Hematopoietic multipotent progenitor cell treated with erythropoietin and hydrocortisone succinate and interleukin-3 and kit ligand, for 15 days (in vitro differentiated cells): ENCODE measurements at regions not wholly inside any gene's neighbourhood (a gene's known extent, or its start where the extent isn't known, plus 50 kb on each side); places are given as distances from the start of the nearest gene placed in this dataset.

ENCODE experiments used
- DNase-seq: peaks from one replicate; pipeline ENCODE4 v3.0.0-alpha.2; 2015; ENCODE audit warnings: low spot score

DNA sequence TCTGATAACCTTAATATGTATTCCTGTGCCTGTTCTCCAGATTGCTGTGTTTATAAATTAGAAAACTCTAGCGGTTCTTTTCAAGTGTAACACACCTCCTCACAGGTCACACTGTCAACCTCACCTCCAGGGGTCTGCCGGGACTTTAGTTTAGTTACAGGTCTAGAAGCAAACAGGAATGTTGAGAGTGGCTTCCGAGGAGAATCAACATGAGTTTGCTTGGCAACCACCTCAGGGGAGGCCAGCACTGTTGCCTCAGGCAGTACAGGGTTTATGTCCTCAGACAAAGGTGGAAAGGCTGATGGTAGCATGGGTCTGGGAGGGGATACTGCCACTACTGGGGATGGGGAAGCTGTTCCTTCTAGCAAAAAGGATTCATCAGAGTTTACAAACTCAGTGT, 438.0 kb downstream of the DTHD1 start:
- no peak for DNase-seq

DNA sequence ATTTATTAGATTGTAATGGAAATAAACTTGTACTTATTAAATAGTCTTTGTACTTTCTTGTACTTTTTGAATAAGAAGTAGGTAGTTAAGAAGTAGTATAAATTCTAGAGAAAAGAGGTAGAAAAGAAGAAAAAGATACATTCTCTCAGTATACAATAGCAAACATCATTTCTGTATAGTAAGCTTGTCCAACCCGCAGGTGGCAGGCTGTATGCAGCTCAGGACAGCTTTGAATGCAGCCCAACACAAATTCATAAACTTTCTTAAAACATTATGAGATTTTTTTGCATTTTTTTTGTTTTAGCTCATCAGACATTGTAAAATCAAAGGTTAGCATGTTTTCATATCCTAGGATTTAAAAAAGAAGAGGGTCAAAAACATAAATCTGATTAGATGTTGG, 441.6 kb downstream of the DTHD1 start:
- no peak for DNase-seq

GRCh38 chr4:36734334-36734733, 452.9 kb downstream of the DTHD1 start:
- DNase-seq: no peak

GRCh38 chr4:36737691-36738090, 456.3 kb downstream of the DTHD1 start:
- DNase-seq: no peak

DNA sequence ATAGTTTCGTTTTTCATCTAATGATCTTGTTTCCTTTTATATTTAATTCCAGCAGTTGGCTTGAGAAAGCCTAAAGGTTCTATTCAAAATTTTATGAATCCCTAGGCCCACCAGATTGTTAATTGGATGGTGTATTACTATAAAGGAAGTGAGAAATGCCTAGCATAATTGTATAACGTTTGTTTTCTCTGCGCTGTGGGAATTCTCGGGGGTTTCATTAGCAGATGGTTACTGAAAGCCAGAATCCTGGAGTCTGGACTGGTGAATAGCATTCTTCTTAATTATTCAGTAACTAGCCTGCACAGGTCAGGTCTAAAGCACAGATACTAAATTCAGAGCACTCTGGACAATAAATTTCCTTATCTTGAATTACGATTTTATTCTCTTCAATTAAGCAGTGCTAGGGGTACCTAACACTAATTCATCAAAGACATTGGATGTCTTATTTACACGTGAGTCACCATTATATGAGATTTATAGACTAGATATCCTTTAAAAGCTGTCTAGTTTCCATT, 459.4 kb downstream of the DTHD1 start:
- DNase-seq: no peak

- no peak for DNase-seq
Observed at GRCh38 chr4:36747277-36748129, 466.1 kb downstream of the DTHD1 start.

DNA sequence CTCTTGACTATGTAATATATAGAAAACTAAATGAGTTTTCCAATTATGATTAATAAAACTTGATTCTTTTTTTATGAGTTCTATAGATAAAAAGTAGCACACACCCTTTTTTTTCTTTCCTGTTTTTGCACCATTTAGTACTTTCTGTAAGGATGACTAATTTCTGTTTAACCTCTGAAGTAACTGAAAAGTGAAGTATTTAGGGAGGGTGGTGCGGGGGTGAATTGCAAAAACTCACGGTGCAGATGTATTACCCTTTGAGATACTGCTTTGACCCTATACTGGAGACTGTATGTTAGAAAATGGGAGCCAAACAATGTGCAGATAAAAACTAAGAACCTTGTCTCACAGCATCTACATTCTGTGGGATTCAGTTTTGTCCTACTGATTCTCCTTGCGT, 471.6 kb downstream of the DTHD1 start:
- DNase-seq: no peak

GRCh38 chr4:36757580-36758311, 476.3 kb downstream of the DTHD1 start:
- no peak for DNase-seq

DNA sequence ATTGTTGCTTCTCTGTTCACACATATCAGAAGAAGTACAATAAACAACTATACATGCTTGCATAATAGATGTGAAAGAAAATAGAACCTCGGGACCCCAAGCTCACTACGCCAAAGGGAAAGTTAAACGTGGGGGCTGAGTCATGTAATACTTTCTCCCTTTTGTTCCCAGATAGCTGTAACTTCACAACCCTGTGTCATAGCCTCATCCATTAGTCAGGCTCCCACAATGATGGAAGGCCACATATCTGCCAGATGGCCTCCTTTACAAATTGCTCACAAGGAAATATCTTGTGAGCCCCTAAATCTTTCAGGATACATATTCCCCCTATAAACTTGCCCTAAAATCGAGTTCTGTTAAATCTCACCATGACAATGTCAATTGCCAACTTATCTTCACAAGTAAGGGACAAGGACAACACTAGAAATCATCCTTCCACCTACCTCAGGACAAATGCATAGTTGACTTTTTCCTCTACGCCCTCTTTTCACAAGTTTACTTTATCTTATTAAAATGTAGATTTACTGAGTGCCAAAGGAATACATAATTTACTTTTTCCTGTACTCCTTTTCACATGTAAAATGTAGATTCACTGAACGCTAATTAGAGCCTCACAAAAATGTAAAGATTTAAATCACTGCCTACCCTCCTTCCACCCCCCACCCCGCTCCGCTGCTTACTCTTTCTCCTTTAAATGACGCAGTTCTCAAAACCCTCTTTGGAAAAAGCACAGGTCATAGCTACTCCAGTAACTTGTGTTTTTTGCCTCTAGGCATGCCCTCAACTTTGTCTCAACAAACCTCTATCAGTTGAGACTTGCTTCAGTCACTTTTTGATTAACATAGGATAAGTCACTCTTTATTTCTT, 477.1 kb downstream of the DTHD1 start:
- no peak for DNase-seq

DNA sequence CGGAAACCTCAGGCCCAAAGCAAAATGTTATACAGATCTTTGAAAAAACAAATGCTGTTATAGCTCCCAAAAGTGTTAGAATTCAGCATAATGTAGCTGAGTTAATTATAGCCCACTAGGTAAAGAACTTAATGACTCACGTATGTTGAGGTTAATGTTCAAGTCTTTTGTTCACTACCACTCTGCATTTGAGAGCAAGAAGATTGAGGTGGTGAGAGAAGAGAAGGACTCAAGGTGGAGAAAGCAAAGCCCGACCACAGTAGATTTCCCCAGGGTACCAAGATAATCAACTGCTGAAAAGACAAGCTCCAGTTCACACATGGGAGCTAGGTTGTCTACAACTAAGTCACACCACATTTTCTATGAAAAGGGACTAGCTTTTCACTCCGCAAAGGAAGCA, 480.2 kb downstream of the DTHD1 start:
- DNase-seq: no peak

GRCh38 chr4:36763814-36764213, 480.7 kb upstream of the NWD2 start:
- DNase-seq: no peak

GRCh38 chr4:36767596-36767995, 476.9 kb upstream of the NWD2 start:
- DNase-seq: no peak

- DNase-seq: no peak
Observed at GRCh38 chr4:36771411-36772153, 473.0 kb upstream of the NWD2 start.

DNA sequence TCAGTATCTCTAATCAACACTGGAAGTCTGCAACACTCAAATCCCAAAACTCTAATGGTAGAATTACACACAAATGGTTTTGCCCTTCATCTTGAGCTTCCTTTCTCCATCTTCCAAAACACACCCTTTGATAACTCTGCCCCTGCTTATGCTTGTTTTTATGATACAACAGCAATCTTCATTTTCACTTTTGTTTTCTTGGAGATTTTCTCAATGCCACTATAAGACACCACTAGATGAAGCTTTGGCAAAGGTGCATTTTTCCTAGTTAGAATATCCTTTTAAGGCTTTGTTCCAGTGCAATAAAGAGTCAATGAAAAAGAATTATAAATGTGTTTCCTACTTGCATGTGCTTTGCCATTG, 472.4 kb upstream of the NWD2 start:
- no peak for DNase-seq

DNA sequence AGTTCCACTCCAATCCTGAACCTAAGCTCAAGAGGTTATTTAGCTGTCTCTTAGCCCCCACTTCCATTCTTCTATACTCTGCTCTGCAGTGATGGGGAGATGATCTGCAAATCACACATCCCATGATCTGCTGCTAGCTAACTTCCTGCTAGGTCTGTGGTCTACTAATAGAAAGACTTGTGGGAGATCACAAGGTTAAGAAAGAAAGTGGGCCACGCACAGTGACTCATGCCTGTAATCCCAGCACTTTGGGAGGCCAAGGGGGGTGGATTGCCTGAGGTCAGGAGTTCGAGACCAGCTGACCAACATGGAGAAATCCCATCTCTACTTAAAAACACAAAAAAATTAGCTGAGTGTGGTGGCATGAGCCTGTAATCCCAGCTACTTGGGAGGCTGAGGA, 471.1 kb upstream of the NWD2 start:
- DNase-seq: no peak

DNA sequence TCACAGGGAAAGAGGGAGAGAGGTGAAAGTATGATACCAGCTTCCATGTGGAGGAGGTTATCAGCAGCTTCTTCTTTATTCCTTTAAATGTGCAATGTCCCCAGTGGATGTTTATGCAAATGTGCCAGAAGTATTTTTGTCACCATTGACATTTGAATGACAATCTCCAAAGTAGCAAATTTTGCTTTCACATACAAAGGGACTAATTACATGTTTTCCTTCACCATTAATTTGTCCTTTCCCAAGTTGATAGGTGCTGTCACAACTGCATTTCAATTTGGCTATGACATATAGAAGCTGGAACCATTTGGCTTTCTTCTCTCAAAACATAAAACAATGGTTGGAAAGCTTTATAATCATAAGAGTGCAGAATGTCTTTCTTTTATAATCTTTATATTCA, 469.0 kb upstream of the NWD2 start:
- DNase-seq: no peak

DNA sequence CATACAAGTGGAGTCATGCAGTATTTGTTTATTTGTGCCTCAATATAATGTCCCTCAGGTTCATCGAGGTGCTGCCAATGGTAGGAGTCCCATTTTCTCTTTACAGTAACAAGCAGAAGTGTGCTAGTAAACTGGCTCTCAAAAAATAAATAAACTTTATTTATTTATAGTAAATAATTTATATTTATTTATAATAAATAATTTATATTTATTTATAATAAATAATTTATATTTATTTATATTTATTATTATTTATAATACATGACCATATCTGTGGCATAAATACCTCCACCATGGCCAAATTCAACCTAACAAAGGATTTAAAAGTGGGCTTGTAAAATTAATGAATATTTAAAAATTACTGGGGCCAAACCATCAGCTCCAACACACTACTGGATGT, 464.9 kb upstream of the NWD2 start:
- DNase-seq: no peak

DNA sequence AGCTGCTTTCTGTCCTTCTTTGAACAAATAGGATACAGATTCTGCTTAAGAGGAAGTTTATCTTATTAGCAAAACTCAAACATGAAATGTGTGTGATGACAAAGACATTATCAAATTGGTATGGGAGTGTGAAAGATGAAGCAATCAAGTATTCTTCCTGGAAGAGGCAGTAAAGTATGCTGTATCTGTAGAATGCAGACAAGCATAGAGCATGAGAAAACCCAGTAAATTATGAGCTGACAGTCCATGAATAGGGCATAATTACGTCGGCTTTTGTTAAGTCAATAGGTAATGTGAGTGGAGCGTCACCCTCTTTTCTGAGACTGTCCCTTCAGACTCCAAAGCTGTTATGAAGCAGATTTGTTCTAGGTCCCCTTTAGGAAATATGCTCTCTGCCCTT, 458.6 kb upstream of the NWD2 start:
- DNase-seq: no peak

DNA sequence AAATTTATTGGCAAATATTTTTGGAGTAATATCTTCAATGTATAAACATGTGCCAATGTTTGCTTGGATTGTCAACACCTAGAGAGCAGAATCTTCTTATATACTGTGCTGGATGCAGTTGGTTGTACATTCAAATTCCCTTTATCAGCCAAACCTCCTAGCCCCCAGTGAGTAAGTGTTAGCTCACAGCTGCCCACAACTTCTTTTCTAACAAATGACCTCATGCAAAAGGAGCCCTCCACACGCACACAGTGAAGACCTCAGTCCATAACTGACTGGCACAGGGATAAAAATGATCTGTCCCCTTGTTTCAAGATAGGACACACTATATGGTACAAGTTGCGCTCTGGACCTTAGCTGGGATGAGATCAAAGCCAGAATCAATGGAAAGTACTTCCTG, 458.0 kb upstream of the NWD2 start:
- no peak for DNase-seq

DNA sequence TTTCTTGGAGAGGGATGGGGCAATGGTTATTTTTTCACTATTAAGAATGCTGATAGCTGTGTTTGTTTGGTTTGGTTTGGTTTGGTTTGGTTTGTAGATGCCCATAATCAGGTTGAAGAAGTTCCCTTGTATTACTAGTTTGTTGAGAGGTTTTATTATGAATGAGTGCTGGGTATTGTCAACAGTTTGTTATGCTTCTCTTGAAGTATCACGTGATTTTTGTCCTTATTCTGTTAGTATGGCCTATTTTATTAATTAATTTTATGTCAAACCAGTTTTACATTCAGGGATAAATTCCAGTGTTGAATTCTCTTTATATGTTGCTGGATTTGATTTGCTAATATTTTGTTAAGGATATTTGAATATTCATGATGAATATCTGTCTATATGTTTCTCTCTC, 449.8 kb upstream of the NWD2 start:
- no peak for DNase-seq

- DNase-seq: no peak
Observed at GRCh38 chr4:36812149-36812548, 432.4 kb upstream of the NWD2 start.

- DNase-seq: no peak
Observed at GRCh38 chr4:36815536-36815935, 429.0 kb upstream of the NWD2 start.
